A549 (cell line): ENCODE measurements at regions not wholly inside any gene's neighbourhood (a gene's known extent, or its start where the extent isn't known, plus 50 kb on each side); places are given as distances from the start of the nearest gene placed in this dataset.

ENCODE experiments used
- ATOH8 ChIP-seq: fragments of 250-450 bp; sonication (Bioruptor Pico); IDR thresholded peaks from 2 replicates; pipeline ENCODE4 v1.5.0; 2020; ENCODE audit warnings: low read depth, mild to moderate bottlenecking, moderate library complexity
- CTCF ChIP-seq: fragments of >200 bp; sonication (Bioruptor Twin); formaldehyde crosslinking; IDR thresholded peaks from 3 replicates; pipeline ENCODE4 v1.5.1; 2016
- E2F6 ChIP-seq: IDR thresholded peaks from 2 replicates; pipeline ENCODE4 v1.6.1; 2012; ENCODE audit warnings: low read depth, borderline replicate concordance
- EP300 ChIP-seq, 2 experiments: fragments of >200 bp; sonication (Bioruptor Twin); formaldehyde crosslinking; IDR thresholded peaks; 2 replicates in 1 of 2; 3 replicates in 1 of 2; pipeline ENCODE4 v1.6.1; 2016 to 2017
- JUN ChIP-seq, 2 experiments: fragments of >200 bp; sonication (Bioruptor Twin); formaldehyde crosslinking; IDR thresholded peaks; 2 replicates in 1 of 2; 3 replicates in 1 of 2; pipeline ENCODE4 v1.6.1; 2016 to 2017
- JUNB ChIP-seq: fragments of >200 bp; sonication (Bioruptor Twin); formaldehyde crosslinking; IDR thresholded peaks from 2 replicates; pipeline ENCODE4 v1.6.1; 2016
- MAFK ChIP-seq: fragments of 450-650 bp; IDR thresholded peaks from 2 replicates; pipeline ENCODE4 v1.6.1; 2014; ENCODE audit not compliant: partially characterized antibody
- MYC ChIP-seq: IDR thresholded peaks from 2 replicates; pipeline ENCODE4 v1.6.1; 2012; ENCODE audit warnings: mild to moderate bottlenecking, inconsistent platforms, low read length, improper control_type of control experiment, borderline replicate concordance
- NPAS2 ChIP-seq: fragments of 250-450 bp; sonication (Bioruptor Pico); IDR thresholded peaks from 2 replicates; pipeline ENCODE4 v1.8.0; 2022; ENCODE audit warnings: mild to moderate bottlenecking, moderate library complexity, borderline replicate concordance
- REST ChIP-seq: fragments of 200-600 bp; sonication (generic); IDR thresholded peaks from 2 replicates; pipeline ENCODE4 v1.6.1; 2016; ENCODE audit warnings: antibody characterized with exemption, mild to moderate bottlenecking, moderate library complexity
- USF2 ChIP-seq: fragments of 450-650 bp; IDR thresholded peaks from 2 replicates; pipeline ENCODE4 v1.6.1; 2014; ENCODE audit warnings: antibody characterized with exemption
- ZFP36 ChIP-seq: fragments of 450-650 bp; IDR thresholded peaks from 2 replicates; pipeline ENCODE4 v1.6.1; 2014; ENCODE audit warnings: borderline replicate concordance; ENCODE audit not compliant: partially characterized antibody

GRCh38 chr9:107953556-107954125 is 464.1 kb upstream of the KLF4 start:
- TF ChIP-seq REST (no peak), CTCF (no peak), JUNB (no peak), MAFK (no peak), ATOH8 (no peak), NPAS2 (CRISPR knock-in tag) (no peak), MYC (no peak), E2F6 (no peak), ZFP36 (no peak), USF2 (no peak), JUN (IDR thresholded peaks at IDR 0.05) (no peak), EP300 (IDR thresholded peaks at IDR 0.05) (no peak)
